GM21717 (cell line): ENCODE measurements at regions not wholly inside any gene's neighbourhood (a gene's known extent, or its start where the extent isn't known, plus 50 kb on each side); places are given as distances from the start of the nearest gene placed in this dataset.
A peak's percentile ranks its signal among the peaks of the same experiment; 100 is the strongest.
"Not testable (repeated sequence)": the region's sequence is repeated elsewhere in the genome, so short reads cannot be mapped to it uniquely, and the experiment has no call there.

ENCODE experiments used
- ATAC-seq: cut with Tn5 transposase; IDR thresholded peaks from one replicate; pipeline ENCODE4 v1.9.1; 2021; ENCODE audit warnings: mild to moderate bottlenecking, moderate library complexity; ENCODE audit not compliant: unreplicated experiment

- ATAC-seq, result not testable (repeated sequence)
Measured at GRCh38 chr5:134471858-134472449, 53.5 kb upstream of the JADE2 start.

GRCh38 chr5:134468921-134469400 lies 56.5 kb upstream of the JADE2 start:
- no peak for ATAC-seq

- ATAC-seq, result no peak
Measured at GRCh38 chr5:134467231-134467630, 55.5 kb upstream of the CDKN2AIPNL start.

GRCh38 chr5:134466241-134467069 lies 54.8 kb upstream of the CDKN2AIPNL start:
- peak; percentile 25 for ATAC-seq

- ATAC-seq, result peak; percentile 79
Measured at GRCh38 chr5:134465816-134466240, 54.1 kb upstream of the CDKN2AIPNL start.

DNA sequence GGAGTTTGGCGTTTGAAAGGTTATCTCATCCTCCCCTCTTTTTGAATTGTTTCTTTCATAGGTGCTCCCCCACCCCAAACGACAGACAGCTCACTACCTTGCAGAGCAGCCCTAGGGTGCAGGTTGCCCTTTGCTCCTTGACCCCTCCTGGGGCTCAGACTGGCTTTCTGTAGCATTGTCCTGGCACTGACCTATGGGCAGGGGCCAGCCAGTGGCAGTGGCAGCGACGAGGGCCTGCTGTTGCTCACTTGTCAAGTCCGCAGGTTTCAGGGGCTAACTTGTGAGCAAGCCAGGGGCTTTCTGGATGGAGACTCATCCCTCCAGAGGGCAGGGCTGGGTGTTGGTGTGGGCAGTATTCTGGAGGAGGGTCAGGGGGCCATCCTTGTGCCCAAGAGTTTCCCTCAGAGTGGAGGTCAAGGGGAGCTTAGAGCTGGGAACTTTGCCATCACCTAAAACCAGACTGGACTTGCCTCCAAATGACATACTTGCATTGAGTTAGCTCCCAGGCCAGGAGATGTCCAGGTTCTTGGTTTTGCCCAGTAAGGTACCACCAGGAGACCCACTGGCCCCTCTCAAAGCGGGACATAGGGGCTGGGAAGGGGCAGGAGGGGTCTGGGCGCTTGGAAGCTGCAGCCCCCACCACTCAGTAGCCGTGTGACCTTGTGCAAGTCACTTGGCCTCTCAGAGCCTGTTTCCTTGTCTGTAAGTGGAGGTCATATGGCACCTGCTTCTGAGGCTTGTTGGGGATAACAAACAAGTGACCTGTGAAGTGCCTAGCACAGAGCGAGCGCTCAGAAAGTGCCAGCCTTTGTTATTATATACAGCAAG lies 53.5 kb upstream of the CDKN2AIPNL start:
- ATAC-seq, result peak; percentile 36

GRCh38 chr5:134463991-134464760 lies 52.5 kb upstream of the CDKN2AIPNL start:
- ATAC-seq, result no peak

DNA sequence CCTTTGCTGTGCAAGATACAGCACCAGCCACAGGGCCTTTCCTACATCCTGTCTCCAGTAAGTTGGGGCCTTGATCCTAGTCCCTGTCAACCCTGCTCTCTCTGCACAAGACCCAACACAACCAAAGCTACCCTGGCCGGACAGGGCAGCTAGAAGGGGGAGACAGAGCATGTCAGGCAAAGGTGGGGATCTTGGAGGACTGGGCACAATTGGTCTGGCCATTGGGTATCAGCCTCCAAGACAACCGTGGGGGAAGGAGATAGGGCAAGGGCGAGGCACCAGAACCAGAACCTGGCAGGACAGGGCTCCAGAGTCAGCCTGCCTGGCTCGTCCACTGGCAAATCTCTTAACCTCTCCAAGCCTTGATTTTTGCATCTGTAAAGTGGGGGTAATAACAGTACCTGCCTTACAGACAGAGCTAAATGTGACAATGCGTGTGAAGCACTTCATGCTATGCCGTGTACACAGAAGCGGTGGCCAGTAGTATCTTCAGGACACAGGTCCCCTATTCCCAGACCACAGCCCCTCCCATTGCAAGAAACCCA lies 51.6 kb upstream of the CDKN2AIPNL start:
- ATAC-seq, result no peak

DNA sequence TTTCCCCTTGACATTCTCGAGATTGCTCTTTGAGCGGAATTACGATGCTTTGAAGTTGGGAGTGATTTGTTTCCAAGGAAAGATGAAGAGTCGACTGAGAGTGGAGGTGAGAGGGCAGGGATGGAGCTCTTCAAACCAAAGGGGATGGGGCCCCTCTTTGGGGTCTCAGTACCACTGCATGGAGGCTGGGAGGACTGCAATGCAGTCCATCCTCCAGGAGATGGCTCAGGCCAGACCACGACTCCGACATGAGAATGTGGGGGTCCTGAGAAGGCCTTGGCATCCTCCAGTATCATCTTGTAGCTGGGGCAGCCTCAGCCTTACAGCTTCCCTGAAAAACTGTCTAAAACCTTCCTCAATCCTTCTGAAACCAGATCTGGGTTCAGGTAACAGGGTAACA lies 51.1 kb upstream of the CDKN2AIPNL start:
- ATAC-seq, result no peak

GRCh38 chr5:134462047-134462575 lies 50.4 kb upstream of the CDKN2AIPNL start:
- no peak for ATAC-seq
